ENCODE measurements at regions not wholly inside any gene's neighbourhood (a gene's known extent, or its start where the extent isn't known, plus 50 kb on each side); places are given as distances from the start of the nearest gene placed in this dataset.

DNA sequence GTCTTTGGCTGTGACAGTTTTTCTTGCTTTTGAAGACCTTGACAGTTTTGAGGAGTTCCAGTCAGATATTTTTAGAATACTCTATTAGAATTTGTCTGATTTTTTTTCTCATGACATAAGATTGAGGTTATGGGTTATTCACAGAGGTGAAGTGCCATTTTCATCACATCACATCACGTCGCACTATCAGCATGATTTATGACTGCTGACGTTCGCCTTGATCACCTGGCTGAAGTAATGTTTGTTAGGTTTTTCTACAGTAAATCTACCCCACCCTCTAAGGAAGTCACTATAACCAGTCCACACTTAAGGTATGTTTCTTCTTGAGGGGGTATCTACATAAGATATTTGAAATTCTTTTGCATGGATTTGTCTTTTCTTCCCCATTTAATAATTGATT is 169.7 kb downstream of the NDFIP2 start:
- ChIA-PET RAD21 (ENCODE audit: unreplicated experiment) (no interaction called here), CTCF (no interaction called here), POLR2A (no interaction called here), SMC1A (ENCODE audit: uncharacterized antibody, unreplicated experiment) (no interaction called here)
- WGBS (ENCODE audit: insufficient coverage, insufficient replicate concordance, low lambda C conversion rate, missing lambda C conversion rate): 72% methylated on average over 4 of the region's 4 CpGs
- H4K20me1 ChIP-seq (ENCODE audit: control insufficient read depth, insufficient read depth): no peaks in the 10 kb centered on the region
- no peak for ATAC-seq
- no peaks in the 10 kb centered on the region for H3K79me2 ChIP-seq (ENCODE audit: control insufficient read depth, insufficient read depth, low read length)
- DNase-seq (ENCODE audit: low read depth, low spot score): no peak
- H2AFZ ChIP-seq (ENCODE audit: control insufficient read depth, low read depth, low read length): no peak overlapping the region
- TF ChIP-seq POLR2A (IDR thresholded peaks at IDR 0.05; ENCODE audit: low read depth, low read length) (no peak), SPI1 (IDR thresholded peaks at IDR 0.05; ENCODE audit: borderline replicate concordance, insufficient read depth, low read depth, low read length) (no peak), CBX3 (IDR thresholded peaks at IDR 0.05; ENCODE audit: borderline replicate concordance, low read depth) (no peak), IRF4 (IDR thresholded peaks at IDR 0.05; ENCODE audit: low read depth, low read length) (no peak), SRF (IDR thresholded peaks at IDR 0.05; ENCODE audit: low read depth in 2 of 2, low read length in 2 of 2) (no peak), NR2C2 (IDR thresholded peaks at IDR 0.05; ENCODE audit: borderline replicate concordance, control insufficient read depth, insufficient read length, low read depth) (no peak), SMAD5 (IDR thresholded peaks at IDR 0.05; ENCODE audit: low read depth) (no peak), JUNB (IDR thresholded peaks at IDR 0.05) (no peak), SMARCA5 (IDR thresholded peaks at IDR 0.05) (no peak), TCF12 (IDR thresholded peaks at IDR 0.05; ENCODE audit: low read depth, low read length) (no peak)
- TF ChIP-seq, protein P1, sequence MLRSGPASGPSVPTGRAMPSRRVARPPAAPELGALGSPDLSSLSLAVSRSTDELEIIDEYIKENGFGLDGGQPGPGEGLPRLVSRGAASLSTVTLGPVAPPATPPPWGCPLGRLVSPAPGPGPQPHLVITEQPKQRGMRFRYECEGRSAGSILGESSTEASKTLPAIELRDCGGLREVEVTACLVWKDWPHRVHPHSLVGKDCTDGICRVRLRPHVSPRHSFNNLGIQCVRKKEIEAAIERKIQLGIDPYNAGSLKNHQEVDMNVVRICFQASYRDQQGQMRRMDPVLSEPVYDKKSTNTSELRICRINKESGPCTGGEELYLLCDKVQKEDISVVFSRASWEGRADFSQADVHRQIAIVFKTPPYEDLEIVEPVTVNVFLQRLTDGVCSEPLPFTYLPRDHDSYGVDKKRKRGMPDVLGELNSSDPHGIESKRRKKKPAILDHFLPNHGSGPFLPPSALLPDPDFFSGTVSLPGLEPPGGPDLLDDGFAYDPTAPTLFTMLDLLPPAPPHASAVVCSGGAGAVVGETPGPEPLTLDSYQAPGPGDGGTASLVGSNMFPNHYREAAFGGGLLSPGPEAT (IDR thresholded peaks at IDR 0.05; ENCODE audit: low read depth): no peak
- H3K27me3 ChIP-seq (replicated peaks in 1 of 2; ENCODE audit: control insufficient read depth in 2 of 2, insufficient read depth in 2 of 2, low read length in 1 of 2): no peaks in the 10 kb centered on the region
- in situ Hi-C loops (cut with MboI) (no loop called here), intact Hi-C loops (cut with micrococcal nuclease; ENCODE audit: unreplicated experiment) (no loop called here)
- H3K4me1 ChIP-seq (ENCODE audit: control insufficient read depth, insufficient read depth, low read length): no peaks in the 10 kb centered on the region
- H3K9me3 ChIP-seq (replicated peaks; ENCODE audit: control insufficient read depth, insufficient read depth, low read length): no peaks in the 10 kb centered on the region
- H3K4me3 ChIP-seq: no peak overlapping the region
- no peak overlapping the region for H3K9ac ChIP-seq (ENCODE audit: control insufficient read depth, insufficient read depth, low read length)
- BruUV-seq (replicated peaks): no TSS peak
- H3K4me2 ChIP-seq (ENCODE audit: control insufficient read depth, insufficient read depth): no peak overlapping the region
- FAIRE-seq: no peak
- H3K36me3 ChIP-seq (ENCODE audit: control insufficient read depth in 2 of 2, insufficient read depth in 2 of 2, low read length in 1 of 2): no peaks in the 10 kb centered on the region
- H3K27ac ChIP-seq (ENCODE audit: control insufficient read depth, insufficient read depth): no peak overlapping the region

Data from GM12878 (cell line).